Mammary epithelial cell (primary cell): ENCODE measurements at regions not wholly inside any gene's neighbourhood (a gene's known extent, or its start where the extent isn't known, plus 50 kb on each side); places are given as distances from the start of the nearest gene placed in this dataset.

ENCODE experiments used
- CTCF ChIP-seq, 2 donors: IDR thresholded peaks in 1 of 2; conservative IDR thresholded peaks in 1 of 2; 2 replicates each; pipeline ENCODE4 v1.5.1; 2011 to 2012; ENCODE audit warnings: inconsistent platforms in 2 of 2, low read length in 2 of 2, mild to moderate bottlenecking in 2 of 2, control low read depth in 1 of 2, low read depth in 1 of 2; ENCODE audit not compliant: insufficient read depth in 1 of 2; ENCODE audit errors: extremely low read depth in 1 of 2
- EZH2 ChIP-seq: IDR thresholded peaks from 2 replicates; pipeline ENCODE4 v1.6.1; 2012; ENCODE audit warnings: low read length, inconsistent platforms, borderline replicate concordance

DNA sequence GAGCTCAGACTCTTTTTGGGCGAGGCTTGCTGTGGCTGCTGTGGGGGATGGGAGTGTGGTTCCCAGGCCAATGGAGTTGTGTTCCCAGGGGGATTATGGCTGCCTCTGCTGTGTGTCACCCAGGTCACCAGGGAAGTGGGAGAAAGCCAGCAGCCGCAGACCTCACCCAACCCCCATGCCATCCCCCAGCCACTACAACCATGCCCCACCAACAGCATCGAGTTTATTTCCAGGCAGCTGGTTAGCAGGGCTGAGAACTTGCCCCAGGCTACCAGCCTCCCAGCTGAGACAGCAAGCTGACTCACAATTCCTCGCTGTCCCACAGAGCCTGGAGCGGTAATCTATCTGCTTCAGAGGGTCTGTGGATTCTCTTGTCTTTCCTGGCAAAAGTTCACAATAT lies 331.7 kb downstream of the FRK start:
- TF ChIP-seq CTCF (conservative IDR thresholded peaks at IDR 0.05 in 1 of 2, IDR thresholded peaks at IDR 0.05 in 1 of 2; ENCODE audit: extremely low read depth in 1 of 2, insufficient read depth in 1 of 2, low read depth in 1 of 2, low read length in 2 of 2) (no peak), EZH2 (no peak)
